ENCODE measurements at regions not wholly inside any gene's neighbourhood (a gene's known extent, or its start where the extent isn't known, plus 50 kb on each side); places are given as distances from the start of the nearest gene placed in this dataset.

GRCh38 chr20:1712634-1713624 is 55.4 kb upstream of the SIRPG start:
- peaks cover 0 to 52% (median 5%) of the 10 kb centered on the region in 5 experiments for H3K27me3 ChIP-seq (replicated peaks in 2 of 5; ENCODE audit: control insufficient read depth in 4 of 5, insufficient read depth in 5 of 5, low read length in 4 of 5)
- H3K9me3 ChIP-seq (ENCODE audit: control extremely low read depth in 1 of 5, control insufficient read depth in 4 of 5, insufficient read depth in 2 of 5, low read depth in 1 of 5, low read length in 4 of 5), result peaks cover 0 to 30% (median 14%) of the 10 kb centered on the region in 5 experiments
- WGBS (ENCODE audit: insufficient coverage), result no CpG with 5 or more reads among the region's 4 CpGs
- no peak overlapping the region for H3K27ac ChIP-seq (ENCODE audit: insufficient read depth in 1 of 2, low read depth in 1 of 2, low read length in 2 of 2, poor library complexity in 1 of 2, severe bottlenecking in 2 of 2)
- no peaks in the 10 kb centered on the region for H3K36me3 ChIP-seq (ENCODE audit: control insufficient read depth in 4 of 4, insufficient read depth in 4 of 4, low read length in 3 of 4)
- ChIA-PET POLR2A (no interaction called here), CTCF (interaction anchor here (1.0 to 1.2 kb wide), 2 partner anchors 64 to 67 kb away, joined by 3 to 4 read pairs; no protein-coding TSS in a partner anchor)
- H3K4me3 ChIP-seq (ENCODE audit: control insufficient read depth in 1 of 7, extremely low read depth in 1 of 7, insufficient read depth in 4 of 7, low read depth in 2 of 7, low read length in 6 of 7), result no peak overlapping the region
- no peak for DNase-seq
- peaks cover 0 to 8% (median 6%) of the 10 kb centered on the region in 4 experiments for H3K4me1 ChIP-seq (ENCODE audit: control extremely low read depth in 1 of 4, control insufficient read depth in 4 of 4, insufficient read depth in 4 of 4, low read length in 3 of 4)

DNA sequence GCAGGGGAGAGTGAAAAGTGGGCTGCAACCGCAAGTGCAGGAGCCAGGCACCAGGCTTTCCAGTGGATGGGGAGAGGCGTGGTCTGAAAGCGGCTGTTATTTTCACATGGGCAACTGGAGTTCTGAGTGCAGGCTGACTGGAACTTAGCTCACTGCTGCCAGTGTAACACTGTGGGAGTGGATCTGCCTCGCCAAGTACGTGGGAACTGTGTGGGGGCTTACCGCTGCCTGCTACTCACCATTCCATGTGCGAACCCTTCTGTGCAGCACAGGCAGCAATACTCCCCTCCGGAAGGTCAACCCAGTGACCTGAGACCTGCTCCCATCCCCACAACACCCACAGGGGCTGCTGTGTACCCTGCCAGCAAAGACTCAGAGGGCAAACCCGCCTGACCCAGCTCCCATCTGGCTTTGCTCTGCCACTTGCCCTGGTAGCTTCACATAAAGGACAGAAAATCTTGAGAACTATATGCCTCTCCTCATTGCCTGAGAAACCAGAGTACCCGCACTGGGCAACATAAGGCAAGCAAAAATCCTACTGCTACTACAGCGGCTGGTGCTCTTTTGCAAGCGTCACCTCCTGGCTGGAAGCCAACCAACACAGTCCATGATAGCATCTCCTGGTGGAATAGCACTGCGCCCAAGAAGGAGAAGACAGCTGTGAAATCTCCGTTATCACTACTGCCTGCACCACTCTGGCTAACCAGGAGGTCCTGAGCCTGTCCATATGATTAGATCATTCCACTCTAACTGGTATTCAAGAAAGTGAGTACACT is 54.4 kb upstream of the SIRPG start:
- Histone ChIP-seq H3K4me1 (ENCODE audit: control extremely low read depth in 1 of 4, control insufficient read depth in 4 of 4, insufficient read depth in 4 of 4, low read length in 3 of 4) (peaks cover 0 to 15% (median 11%) of the 10 kb centered on the region in 4 experiments), H3K27ac (ENCODE audit: insufficient read depth in 1 of 2, low read depth in 1 of 2, low read length in 2 of 2, poor library complexity in 1 of 2, severe bottlenecking in 2 of 2) (no peak overlapping the region), H3K36me3 (ENCODE audit: control insufficient read depth in 4 of 4, insufficient read depth in 4 of 4, low read length in 3 of 4) (no peaks in the 10 kb centered on the region), H3K9me3 (ENCODE audit: control extremely low read depth in 1 of 5, control insufficient read depth in 4 of 5, insufficient read depth in 2 of 5, low read depth in 1 of 5, low read length in 4 of 5) (peaks cover 0 to 30% (median 14%) of the 10 kb centered on the region in 5 experiments), H3K4me3 (ENCODE audit: control insufficient read depth in 1 of 7, extremely low read depth in 1 of 7, insufficient read depth in 4 of 7, low read depth in 2 of 7, low read length in 6 of 7) (no peak overlapping the region), H3K27me3 (replicated peaks in 2 of 5; ENCODE audit: control insufficient read depth in 4 of 5, insufficient read depth in 5 of 5, low read length in 4 of 5) (peaks cover 0 to 49% (median 5%) of the 10 kb centered on the region in 5 experiments)
- peak; percentile 7 to 35 (median 9) for DNase-seq
- POLR2A ChIA-PET, result no interaction called here
- 92% methylated on average over 13 of the region's 14 CpGs for WGBS (ENCODE audit: insufficient coverage)
- CTCF ChIA-PET, result interaction anchor here (1.0 kb wide), 1 partner anchor 65 kb away, joined by 4 read pairs; no protein-coding TSS in a partner anchor

DNA sequence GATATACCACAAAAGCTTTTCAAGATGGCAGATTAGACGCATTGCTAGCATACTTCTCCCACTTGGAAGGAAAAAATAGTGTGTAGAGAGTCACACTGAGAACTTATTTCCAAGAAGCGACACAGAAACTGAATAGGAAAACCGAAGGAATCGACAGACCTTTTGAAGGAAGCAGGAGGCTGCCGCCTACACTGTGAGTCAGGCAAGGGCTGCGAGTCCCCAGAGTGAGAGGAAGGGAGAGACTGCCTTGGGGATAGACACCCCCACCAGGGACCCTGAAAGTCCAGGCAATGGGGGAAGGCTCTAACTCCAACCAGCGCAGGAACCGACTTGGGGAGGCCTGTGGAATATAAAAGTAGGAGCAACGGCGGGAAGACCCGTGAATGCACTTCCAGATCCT is 53.7 kb upstream of the SIRPG start:
- Histone ChIP-seq H3K27ac (ENCODE audit: insufficient read depth in 1 of 2, low read depth in 1 of 2, low read length in 2 of 2, poor library complexity in 1 of 2, severe bottlenecking in 2 of 2) (no peak overlapping the region), H3K36me3 (ENCODE audit: control insufficient read depth in 4 of 4, insufficient read depth in 4 of 4, low read length in 3 of 4) (no peaks in the 10 kb centered on the region), H3K4me1 (ENCODE audit: control extremely low read depth in 1 of 4, control insufficient read depth in 4 of 4, insufficient read depth in 4 of 4, low read length in 3 of 4) (peaks cover 0 to 15% (median 11%) of the 10 kb centered on the region in 4 experiments), H3K27me3 (replicated peaks in 2 of 5; ENCODE audit: control insufficient read depth in 4 of 5, insufficient read depth in 5 of 5, low read length in 4 of 5) (peaks cover 0 to 51% (median 8%) of the 10 kb centered on the region in 5 experiments), H3K4me3 (ENCODE audit: control insufficient read depth in 1 of 7, extremely low read depth in 1 of 7, insufficient read depth in 4 of 7, low read depth in 2 of 7, low read length in 6 of 7) (no peak overlapping the region), H3K9me3 (ENCODE audit: control extremely low read depth in 1 of 5, control insufficient read depth in 4 of 5, insufficient read depth in 2 of 5, low read depth in 1 of 5, low read length in 4 of 5) (peaks cover 0 to 30% (median 14%) of the 10 kb centered on the region in 5 experiments)
- no peak for DNase-seq
- 96% methylated on average over 10 of the region's 11 CpGs for WGBS (ENCODE audit: insufficient coverage)
- ChIA-PET CTCF (no interaction called here), POLR2A (no interaction called here)

- Histone ChIP-seq H3K27me3 (replicated peaks in 2 of 5; ENCODE audit: control insufficient read depth in 4 of 5, insufficient read depth in 5 of 5, low read length in 4 of 5) (peaks cover 0 to 49% (median 8%) of the 10 kb centered on the region in 5 experiments), H3K4me1 (ENCODE audit: control extremely low read depth in 1 of 4, control insufficient read depth in 4 of 4, insufficient read depth in 4 of 4, low read length in 3 of 4) (peaks cover 0 to 15% (median 11%) of the 10 kb centered on the region in 4 experiments), H3K4me3 (ENCODE audit: control insufficient read depth in 1 of 7, extremely low read depth in 1 of 7, insufficient read depth in 4 of 7, low read depth in 2 of 7, low read length in 6 of 7) (no peak overlapping the region), H3K27ac (ENCODE audit: insufficient read depth in 1 of 2, low read depth in 1 of 2, low read length in 2 of 2, poor library complexity in 1 of 2, severe bottlenecking in 2 of 2) (no peak overlapping the region), H3K36me3 (ENCODE audit: control insufficient read depth in 4 of 4, insufficient read depth in 4 of 4, low read length in 3 of 4) (no peaks in the 10 kb centered on the region), H3K9me3 (ENCODE audit: control extremely low read depth in 1 of 5, control insufficient read depth in 4 of 5, insufficient read depth in 2 of 5, low read depth in 1 of 5, low read length in 4 of 5) (peaks cover 0 to 30% (median 14%) of the 10 kb centered on the region in 5 experiments)
- POLR2A ChIA-PET, result no interaction called here
- 77% methylated on average over 6 of the region's 7 CpGs for WGBS (ENCODE audit: insufficient coverage)
- CTCF ChIA-PET, result no interaction called here
- no peak for DNase-seq
These were observed 52.9 kb upstream of the SIRPG start for GRCh38 chr20:1710484-1710883.

DNA sequence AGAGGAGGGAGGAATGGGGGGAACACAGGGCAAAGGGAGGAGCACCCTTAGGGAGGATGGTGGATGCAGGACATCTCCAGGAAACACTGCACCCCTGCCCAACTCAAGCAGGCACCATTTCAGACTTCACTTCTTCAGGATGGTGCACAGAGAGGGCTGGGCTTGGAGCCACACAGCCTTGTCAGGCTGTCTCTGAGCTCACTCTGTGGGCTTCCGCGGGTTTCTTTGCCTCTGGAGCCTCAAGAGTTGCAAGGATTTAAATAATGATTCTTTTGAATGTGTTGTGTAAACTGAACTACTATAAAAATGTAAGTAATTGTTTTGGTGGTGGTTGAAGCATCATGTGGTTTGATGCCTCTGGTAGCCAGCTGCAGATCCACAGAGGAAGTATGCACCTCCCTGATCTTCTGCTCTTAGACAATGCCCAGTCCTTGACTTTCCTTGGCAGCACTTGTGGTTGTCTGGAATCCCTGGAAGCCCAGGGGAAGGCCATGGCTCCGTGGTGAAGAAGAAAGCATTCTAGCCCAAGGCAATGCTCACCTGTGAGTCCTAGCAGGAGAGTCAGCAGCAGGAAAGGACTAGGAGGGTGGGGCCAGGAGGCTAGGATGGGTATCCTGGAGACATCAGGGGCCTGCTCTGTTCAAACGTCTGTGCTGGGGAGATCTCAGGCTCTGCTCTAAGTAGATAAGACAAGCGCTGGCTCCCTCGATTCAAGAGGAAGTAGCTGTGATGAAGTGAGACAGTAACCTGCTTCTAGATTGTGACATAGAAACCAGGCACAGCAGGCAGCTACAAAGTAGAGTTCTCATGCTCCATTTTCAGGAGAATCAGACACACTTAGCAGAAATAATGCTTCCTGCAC is 50.2 kb upstream of the SIRPG start:
- CTCF ChIA-PET, result no interaction called here
- peaks cover 0 to 18% (median 12%) of the 10 kb centered on the region in 4 experiments for H3K4me1 ChIP-seq (ENCODE audit: control extremely low read depth in 1 of 4, control insufficient read depth in 4 of 4, insufficient read depth in 4 of 4, low read length in 3 of 4)
- no peak overlapping the region for H3K27ac ChIP-seq (ENCODE audit: insufficient read depth in 1 of 2, low read depth in 1 of 2, low read length in 2 of 2, poor library complexity in 1 of 2, severe bottlenecking in 2 of 2)
- H3K9me3 ChIP-seq (ENCODE audit: control extremely low read depth in 1 of 5, control insufficient read depth in 4 of 5, insufficient read depth in 2 of 5, low read depth in 1 of 5, low read length in 4 of 5), result peaks cover 2 to 19% (median 10%) of the 10 kb centered on the region in 5 experiments
- POLR2A ChIA-PET, result no interaction called here
- DNase-seq, result peak; percentile 57 to 88 (median 76)
- 44% methylated on average over 6 of the region's 6 CpGs for WGBS (ENCODE audit: insufficient coverage)
- no peaks in the 10 kb centered on the region for H3K36me3 ChIP-seq (ENCODE audit: control insufficient read depth in 4 of 4, insufficient read depth in 4 of 4, low read length in 3 of 4)
- H3K27me3 ChIP-seq (replicated peaks in 2 of 5; ENCODE audit: control insufficient read depth in 4 of 5, insufficient read depth in 5 of 5, low read length in 4 of 5), result peaks cover 0 to 38% (median 8%) of the 10 kb centered on the region in 5 experiments
- H3K4me3 ChIP-seq (ENCODE audit: control insufficient read depth in 1 of 7, extremely low read depth in 1 of 7, insufficient read depth in 4 of 7, low read depth in 2 of 7, low read length in 6 of 7), result no peak overlapping the region
